ENCODE measurements at regions not wholly inside any gene's neighbourhood (a gene's known extent, or its start where the extent isn't known, plus 50 kb on each side); places are given as distances from the start of the nearest gene placed in this dataset.

GRCh38 chr9:106625259-106625789 is 237.6 kb upstream of the ZNF462 start:
- no peak overlapping the region for H3K4me3 ChIP-seq (replicated peaks; ENCODE audit: low read depth, low read length)
- no peak for TF ChIP-seq CTCF (IDR thresholded peaks at IDR 0.05; ENCODE audit: low read length, missing control alignments)
- DNase-seq (ENCODE audit: low read depth), result no peak

- no peak for DNase-seq (ENCODE audit: low read depth)
- no peak for TF ChIP-seq CTCF (IDR thresholded peaks at IDR 0.05; ENCODE audit: low read length, missing control alignments)
- H3K4me3 ChIP-seq (replicated peaks; ENCODE audit: low read depth, low read length), result no peak overlapping the region
These were observed 236.0 kb upstream of the ZNF462 start for GRCh38 chr9:106626936-106627335.

GRCh38 chr9:106632621-106633020 is 230.3 kb upstream of the ZNF462 start:
- H3K4me3 ChIP-seq (replicated peaks; ENCODE audit: low read depth, low read length), result no peak overlapping the region
- no peak for TF ChIP-seq CTCF (IDR thresholded peaks at IDR 0.05; ENCODE audit: low read length, missing control alignments)
- DNase-seq (ENCODE audit: low read depth), result no peak

GRCh38 chr9:106634183-106634582 is 228.8 kb upstream of the ZNF462 start:
- no peak overlapping the region for H3K4me3 ChIP-seq (replicated peaks; ENCODE audit: low read depth, low read length)
- DNase-seq (ENCODE audit: low read depth), result no peak
- TF ChIP-seq CTCF (IDR thresholded peaks at IDR 0.05; ENCODE audit: low read length, missing control alignments), result no peak

- no peak for TF ChIP-seq CTCF (IDR thresholded peaks at IDR 0.05; ENCODE audit: low read length, missing control alignments)
- H3K4me3 ChIP-seq (replicated peaks; ENCODE audit: low read depth, low read length), result no peak overlapping the region
- DNase-seq (ENCODE audit: low read depth), result no peak
These were observed 228.3 kb upstream of the ZNF462 start for GRCh38 chr9:106634641-106635040.

GRCh38 chr9:106637486-106637885 is 225.5 kb upstream of the ZNF462 start:
- H3K4me3 ChIP-seq (replicated peaks; ENCODE audit: low read depth, low read length), result no peak overlapping the region
- no peak for DNase-seq (ENCODE audit: low read depth)
- TF ChIP-seq CTCF (IDR thresholded peaks at IDR 0.05; ENCODE audit: low read length, missing control alignments), result no peak

GRCh38 chr9:106639873-106640568 is 222.9 kb upstream of the ZNF462 start:
- TF ChIP-seq CTCF (IDR thresholded peaks at IDR 0.05; ENCODE audit: low read length, missing control alignments), result no peak
- no peak overlapping the region for H3K4me3 ChIP-seq (replicated peaks; ENCODE audit: low read depth, low read length)
- DNase-seq (ENCODE audit: low read depth), result no peak

All from fibroblast of pulmonary artery (primary cell).